Stimulated activated CD4-positive, alpha-beta T cell treated with anti-CD3 and anti-CD28 coated beads, Interleukin-12 subunit alpha, Interleukin-12 subunit beta, amount 100 ng/mL, for 4 hours (primary cell): ENCODE measurements at regions not wholly inside any gene's neighbourhood (a gene's known extent, or its start where the extent isn't known, plus 50 kb on each side); places are given as distances from the start of the nearest gene placed in this dataset.

ENCODE experiments used
- DNase-seq: peaks from one replicate; pipeline ENCODE4 v3.0.0-alpha.2; 2020

- no peak for DNase-seq
Measured at GRCh38 chr18:72342933-72343332, 201.2 kb downstream of the CBLN2 start.

DNA sequence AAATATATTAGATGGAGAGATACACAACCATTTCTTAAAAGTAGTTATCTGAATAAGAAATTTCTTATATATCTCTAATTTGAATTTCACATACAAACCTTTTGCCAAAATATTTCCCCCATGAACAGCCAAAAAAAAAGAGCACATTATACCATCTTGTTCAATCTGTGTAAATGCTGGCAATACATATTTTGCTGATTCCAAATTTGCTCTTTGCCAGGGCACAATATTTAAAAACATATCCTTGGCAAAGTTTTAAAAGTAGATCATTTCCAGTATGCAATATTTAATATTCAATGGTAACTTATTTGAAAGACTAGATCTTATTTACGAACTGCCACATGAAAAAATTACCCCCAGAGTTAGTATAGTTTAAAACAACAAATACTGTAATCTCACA, 204.2 kb downstream of the CBLN2 start:
- DNase-seq: no peak

GRCh38 chr18:72336786-72337185, 207.4 kb downstream of the CBLN2 start:
- no peak for DNase-seq

- no peak for DNase-seq
Measured at GRCh38 chr18:72329533-72329932, 214.6 kb downstream of the CBLN2 start.

GRCh38 chr18:72325307-72325706, 218.8 kb downstream of the CBLN2 start:
- no peak for DNase-seq

DNA sequence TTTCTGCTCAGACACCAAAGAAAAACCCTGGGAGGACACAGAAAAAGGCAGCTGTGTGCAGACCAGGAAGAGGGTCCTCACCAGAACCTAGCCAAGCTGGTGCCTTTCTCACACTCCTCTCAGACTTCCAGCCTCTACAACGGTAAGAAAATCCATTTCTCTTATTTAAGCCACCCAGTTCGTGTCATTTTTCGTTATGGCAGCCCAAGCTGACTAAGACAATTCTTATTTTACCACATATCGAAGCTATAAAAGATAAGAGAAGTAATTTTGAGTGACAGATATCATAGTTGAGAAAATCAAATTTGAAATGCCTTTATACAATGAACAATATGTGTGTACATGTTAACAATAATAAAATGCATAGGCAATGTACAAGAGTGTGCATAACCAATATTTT, 219.5 kb downstream of the CBLN2 start:
- DNase-seq: no peak

DNA sequence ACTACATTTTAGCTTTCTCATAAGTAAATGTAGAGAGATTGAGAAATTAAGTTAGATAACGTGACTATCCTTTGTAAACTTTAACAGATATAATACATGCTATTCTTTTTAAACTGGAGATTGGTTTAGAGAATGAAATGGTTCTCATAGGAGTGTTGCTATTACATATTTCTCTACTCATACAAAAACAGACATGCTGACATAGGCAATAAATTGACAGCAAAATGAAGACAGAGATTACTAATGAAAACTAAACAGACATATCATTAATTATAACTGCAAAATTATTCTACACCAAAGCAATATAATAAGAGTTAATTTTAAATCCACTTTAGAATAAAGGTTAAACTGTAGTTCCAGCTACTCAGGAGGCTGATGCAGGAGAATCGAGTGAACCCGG, 227.6 kb downstream of the CBLN2 start:
- no peak for DNase-seq

DNA sequence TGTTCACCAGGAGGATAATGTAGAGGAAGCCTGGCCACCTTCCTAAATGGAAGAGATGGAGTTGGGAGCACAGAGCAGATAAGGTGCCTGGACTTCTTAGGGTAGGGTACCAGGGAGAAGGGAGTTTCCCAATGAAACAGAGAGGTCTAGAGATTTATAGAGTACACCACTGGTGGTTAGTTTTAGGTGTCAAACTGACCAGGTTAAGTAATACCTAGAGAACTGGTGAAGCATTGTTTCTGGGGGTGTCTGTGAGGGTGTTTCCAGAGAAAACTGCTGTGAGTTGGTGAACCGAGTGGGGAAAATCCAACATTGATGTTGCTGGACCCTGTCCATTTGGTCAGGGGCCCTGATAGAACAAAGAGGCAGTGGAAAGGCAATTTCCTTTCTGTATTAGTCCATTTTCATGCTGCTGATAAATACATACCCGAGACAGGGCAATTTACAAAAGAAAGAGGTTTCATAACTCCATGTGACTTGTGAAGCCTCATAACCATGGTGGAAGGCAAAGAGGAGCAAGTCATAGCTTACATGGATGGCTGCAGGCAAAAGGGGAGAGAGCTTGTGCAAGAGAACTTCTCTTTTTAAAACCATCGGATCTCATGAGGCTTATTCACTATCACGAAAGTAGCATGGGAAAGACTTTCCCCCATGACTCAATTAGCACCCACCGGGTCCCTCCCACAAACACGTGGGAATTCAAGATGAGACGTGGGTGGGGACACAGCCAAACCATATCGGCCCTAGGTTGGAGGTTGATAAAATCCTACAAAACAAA, 260.8 kb downstream of the CBLN2 start:
- no peak for DNase-seq

GRCh38 chr18:72273025-72273424, 271.1 kb downstream of the CBLN2 start:
- no peak for DNase-seq

DNA sequence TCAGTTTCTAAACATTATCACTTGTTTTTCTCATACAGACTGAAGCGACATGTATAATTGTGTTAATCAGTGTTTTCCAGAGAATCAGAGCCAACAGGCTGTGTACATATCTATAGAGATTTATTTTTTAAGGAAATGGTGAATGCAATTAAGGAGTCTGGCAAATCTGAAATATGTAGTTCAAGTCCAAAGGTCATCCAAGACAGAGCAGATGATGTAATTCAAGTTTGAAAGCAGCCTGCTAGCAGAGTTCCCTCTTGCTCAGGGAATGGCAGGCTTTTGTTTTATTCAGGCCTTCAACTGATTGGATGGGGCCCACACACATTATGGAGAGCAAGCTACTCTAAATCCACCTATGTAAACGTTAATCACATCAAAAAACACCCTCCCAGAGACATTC, 282.6 kb downstream of the CBLN2 start:
- DNase-seq: no peak

- DNase-seq: no peak
Measured at GRCh38 chr18:72246076-72246475, 298.1 kb downstream of the CBLN2 start.

DNA sequence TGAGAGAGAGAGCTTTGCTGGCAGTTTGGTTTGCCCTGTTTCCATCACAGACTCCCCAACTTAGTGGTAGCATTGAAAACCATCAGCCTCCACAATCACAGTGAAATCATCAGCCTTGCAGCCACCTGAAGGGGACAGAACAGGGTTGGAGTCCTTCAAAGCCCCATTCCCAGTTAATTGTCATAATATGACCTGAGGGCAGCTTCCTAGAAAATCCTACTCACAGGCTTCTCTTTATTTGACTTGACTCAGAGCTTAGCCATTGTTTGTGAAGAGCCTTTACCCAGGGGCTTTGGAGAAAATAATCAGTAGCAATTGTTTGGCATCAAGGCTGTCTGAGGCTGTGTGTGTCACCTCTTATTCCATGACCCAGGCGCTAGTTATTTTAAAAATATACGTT, 308.7 kb downstream of the CBLN2 start:
- no peak for DNase-seq

GRCh38 chr18:72233106-72233505, 311.0 kb downstream of the CBLN2 start:
- DNase-seq: no peak

GRCh38 chr18:72232644-72233043, 311.5 kb downstream of the CBLN2 start:
- DNase-seq: no peak

DNA sequence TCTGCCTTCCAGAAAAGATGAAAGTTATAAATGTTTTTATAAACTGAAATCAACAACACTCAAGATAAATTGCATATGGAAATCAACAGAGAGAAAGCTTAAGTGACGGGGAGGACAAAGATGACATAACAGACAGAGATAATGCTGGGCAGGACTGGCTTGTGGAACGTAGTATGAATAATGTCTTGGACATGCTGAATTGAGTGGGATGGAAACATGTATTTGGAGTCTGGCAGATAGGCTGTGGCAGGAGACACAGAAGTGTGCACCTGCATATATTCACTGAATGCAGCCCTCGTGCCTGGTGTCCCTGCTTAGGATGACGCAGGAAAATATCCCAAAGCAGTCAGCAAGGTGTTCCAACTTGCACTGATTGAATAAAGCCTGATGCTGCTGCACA, 318.2 kb downstream of the CBLN2 start:
- no peak for DNase-seq

- no peak for DNase-seq
Measured at GRCh38 chr18:72223733-72224132, 320.4 kb downstream of the CBLN2 start.

- no peak for DNase-seq
Measured at GRCh38 chr18:72208920-72209676, 335.0 kb downstream of the CBLN2 start.

DNA sequence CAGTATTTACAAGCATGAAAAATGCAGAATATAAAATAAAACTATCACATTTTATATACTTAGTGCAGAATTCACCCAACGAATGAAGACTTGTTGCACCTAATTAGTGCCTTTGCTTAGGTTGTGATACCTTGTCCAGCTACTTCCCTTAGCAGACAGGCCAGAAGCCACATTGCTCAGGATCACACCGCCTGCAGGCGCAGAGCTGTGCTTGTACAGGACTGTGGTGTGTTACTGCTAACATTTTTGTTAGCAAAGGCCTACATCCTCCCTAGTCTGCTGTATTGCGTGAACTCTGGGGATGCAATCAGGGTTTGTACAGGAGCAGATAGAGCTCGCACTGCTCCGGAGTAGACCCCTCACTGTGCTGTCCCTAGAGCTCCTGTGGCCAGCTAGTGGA, 336.9 kb downstream of the CBLN2 start:
- DNase-seq: no peak

GRCh38 chr18:72206814-72207213, 337.3 kb downstream of the CBLN2 start:
- DNase-seq: no peak

- no peak for DNase-seq
Measured at GRCh38 chr18:72201032-72201431, 343.1 kb downstream of the CBLN2 start.

GRCh38 chr18:72197591-72197990, 346.6 kb downstream of the CBLN2 start:
- DNase-seq: no peak

DNA sequence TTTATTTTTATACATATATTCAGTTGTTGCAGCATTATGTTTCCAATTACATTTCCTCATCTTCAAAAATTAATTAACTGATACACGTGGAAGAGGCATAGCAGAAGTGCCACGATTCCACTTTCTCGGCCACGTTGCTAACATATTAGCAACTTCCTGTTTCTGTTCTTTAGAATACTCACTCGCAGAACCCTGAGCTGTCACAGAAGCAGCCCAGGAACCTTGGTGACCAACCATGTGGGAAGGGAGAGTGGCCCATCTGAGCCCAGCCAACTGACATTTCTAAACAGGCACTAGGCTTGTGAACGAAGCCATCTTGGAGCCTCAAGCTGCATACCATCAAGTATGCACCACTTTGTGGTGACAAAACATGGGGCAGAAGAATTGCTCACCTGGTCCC, 350.1 kb downstream of the CBLN2 start:
- DNase-seq: no peak

- DNase-seq: no peak
Measured at GRCh38 chr18:72187956-72188355, 356.2 kb downstream of the CBLN2 start.

DNA sequence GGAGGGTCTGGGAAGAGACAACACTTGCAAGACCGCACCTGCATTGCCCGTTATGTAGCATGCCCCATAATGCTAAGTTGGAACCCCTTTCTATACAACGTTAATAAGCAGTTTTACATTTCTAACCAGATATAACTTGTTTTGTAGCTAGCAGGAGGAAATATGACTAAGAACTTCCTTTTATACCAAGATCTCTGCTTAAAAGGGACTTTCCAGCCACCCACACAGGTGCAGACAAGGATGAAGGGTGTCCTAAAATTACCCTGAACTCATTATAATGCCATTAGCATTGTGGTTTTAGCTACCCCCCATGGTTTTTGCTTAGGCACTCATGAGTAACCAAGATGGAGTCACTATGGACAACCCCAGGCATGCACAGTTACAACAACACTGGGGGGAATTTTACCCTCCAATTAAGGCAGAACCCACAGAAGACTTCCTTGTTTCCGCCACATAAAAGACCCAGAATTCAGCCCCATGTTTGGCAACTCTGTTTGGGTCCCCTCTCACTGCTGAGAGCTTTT, 362.8 kb downstream of the CBLN2 start:
- DNase-seq: no peak
